ENCODE measurements at regions not wholly inside any gene's neighbourhood (a gene's known extent, or its start where the extent isn't known, plus 50 kb on each side); places are given as distances from the start of the nearest gene placed in this dataset.

GRCh38 chr4:133741766-133742165 is 459.8 kb downstream of the PABPC4L start:
- TF ChIP-seq, protein P1, sequence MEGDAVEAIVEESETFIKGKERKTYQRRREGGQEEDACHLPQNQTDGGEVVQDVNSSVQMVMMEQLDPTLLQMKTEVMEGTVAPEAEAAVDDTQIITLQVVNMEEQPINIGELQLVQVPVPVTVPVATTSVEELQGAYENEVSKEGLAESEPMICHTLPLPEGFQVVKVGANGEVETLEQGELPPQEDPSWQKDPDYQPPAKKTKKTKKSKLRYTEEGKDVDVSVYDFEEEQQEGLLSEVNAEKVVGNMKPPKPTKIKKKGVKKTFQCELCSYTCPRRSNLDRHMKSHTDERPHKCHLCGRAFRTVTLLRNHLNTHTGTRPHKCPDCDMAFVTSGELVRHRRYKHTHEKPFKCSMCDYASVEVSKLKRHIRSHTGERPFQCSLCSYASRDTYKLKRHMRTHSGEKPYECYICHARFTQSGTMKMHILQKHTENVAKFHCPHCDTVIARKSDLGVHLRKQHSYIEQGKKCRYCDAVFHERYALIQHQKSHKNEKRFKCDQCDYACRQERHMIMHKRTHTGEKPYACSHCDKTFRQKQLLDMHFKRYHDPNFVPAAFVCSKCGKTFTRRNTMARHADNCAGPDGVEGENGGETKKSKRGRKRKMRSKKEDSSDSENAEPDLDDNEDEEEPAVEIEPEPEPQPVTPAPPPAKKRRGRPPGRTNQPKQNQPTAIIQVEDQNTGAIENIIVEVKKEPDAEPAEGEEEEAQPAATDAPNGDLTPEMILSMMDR (IDR thresholded peaks at IDR 0.05; ENCODE audit: low read depth, low read length, missing control alignments) = no peak
- no peak overlapping the region for H3K4me3 ChIP-seq (ENCODE audit: low read depth, low read length)
- no peak for DNase-seq (ENCODE audit: low read depth)

DNA sequence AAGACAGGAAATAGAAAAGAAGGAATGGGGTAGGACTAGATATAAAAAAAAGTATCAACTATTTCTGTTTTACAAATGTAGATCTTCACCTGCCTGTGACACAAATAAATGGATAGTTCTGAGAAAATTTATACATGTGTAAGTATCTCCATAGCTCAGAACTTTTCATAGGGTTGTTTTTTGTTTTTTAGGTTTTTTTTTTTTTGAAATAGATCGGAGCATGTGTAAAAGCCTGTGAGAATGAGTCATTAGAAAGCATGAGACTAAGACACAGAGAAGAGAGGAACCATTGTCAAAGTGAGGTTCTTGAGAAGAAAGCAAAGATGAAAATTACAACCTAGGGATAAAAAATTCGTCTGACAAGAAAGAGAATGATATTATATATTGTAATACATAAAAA is 481.6 kb downstream of the PABPC4L start:
- no peak overlapping the region for H3K4me3 ChIP-seq (ENCODE audit: low read depth, low read length)
- TF ChIP-seq, protein P1 (IDR thresholded peaks at IDR 0.05; ENCODE audit: low read depth, low read length, missing control alignments) = no peak
- DNase-seq (ENCODE audit: low read depth) = no peak

- TF ChIP-seq, protein P1 (IDR thresholded peaks at IDR 0.05; ENCODE audit: low read depth, low read length, missing control alignments) = no peak
- DNase-seq (ENCODE audit: low read depth) = no peak
- H3K4me3 ChIP-seq (ENCODE audit: low read depth, low read length) = no peak overlapping the region
Observed at GRCh38 chr4:133719098-133719497, 482.5 kb downstream of the PABPC4L start.

- no peak for DNase-seq (ENCODE audit: low read depth)
- TF ChIP-seq, protein P1 (IDR thresholded peaks at IDR 0.05; ENCODE audit: low read depth, low read length, missing control alignments) = no peak
- H3K4me3 ChIP-seq (ENCODE audit: low read depth, low read length) = no peak overlapping the region
Observed at GRCh38 chr4:133714211-133714610, 487.4 kb downstream of the PABPC4L start.

GRCh38 chr4:133713340-133713739 is 488.2 kb downstream of the PABPC4L start:
- no peak overlapping the region for H3K4me3 ChIP-seq (ENCODE audit: low read depth, low read length)
- TF ChIP-seq, protein P1 (IDR thresholded peaks at IDR 0.05; ENCODE audit: low read depth, low read length, missing control alignments) = no peak
- no peak for DNase-seq (ENCODE audit: low read depth)

DNA sequence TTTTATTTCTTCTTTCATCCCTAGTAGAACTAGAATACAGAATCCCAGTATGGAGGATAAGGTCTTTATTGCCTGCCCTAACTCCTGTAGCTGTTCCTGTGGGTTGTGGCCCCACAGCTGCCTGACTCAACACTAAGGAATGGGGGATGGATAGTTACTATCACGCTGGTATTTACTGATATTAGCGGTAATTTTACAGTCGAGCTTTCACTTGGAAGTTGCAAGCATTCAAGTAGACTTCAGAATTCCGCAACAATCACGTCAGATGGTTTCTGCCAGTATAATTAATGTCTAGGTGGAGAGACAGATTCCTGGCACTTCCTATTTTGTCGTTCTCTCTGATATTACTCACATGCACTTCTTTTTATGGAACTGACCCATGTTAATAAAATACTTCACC is 489.8 kb downstream of the PABPC4L start:
- no peak overlapping the region for H3K4me3 ChIP-seq (ENCODE audit: low read depth, low read length)
- TF ChIP-seq, protein P1 (IDR thresholded peaks at IDR 0.05; ENCODE audit: low read depth, low read length, missing control alignments) = no peak
- no peak for DNase-seq (ENCODE audit: low read depth)

DNA sequence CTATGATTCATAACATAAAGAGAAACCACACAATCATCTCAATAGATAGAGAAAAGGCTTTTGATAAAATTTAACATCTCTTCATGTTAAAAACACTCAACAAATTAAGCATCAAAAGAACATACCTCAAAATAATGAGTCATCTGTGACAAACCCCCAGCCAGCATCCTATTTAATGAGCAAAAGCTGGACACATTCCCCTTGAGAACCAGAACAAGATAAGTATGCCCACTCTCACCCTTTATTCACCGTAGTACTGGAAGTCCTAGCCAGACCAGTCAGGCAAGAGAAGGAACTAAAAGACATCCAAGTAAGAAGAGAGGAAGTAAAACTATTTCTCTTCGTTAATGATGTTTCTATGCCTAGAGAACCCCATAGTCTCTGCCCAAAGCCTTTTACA is 507.2 kb downstream of the PABPC4L start:
- TF ChIP-seq, protein P1 (IDR thresholded peaks at IDR 0.05; ENCODE audit: low read depth, low read length, missing control alignments) = no peak
- no peak for DNase-seq (ENCODE audit: low read depth)
- no peak overlapping the region for H3K4me3 ChIP-seq (ENCODE audit: low read depth, low read length)
